GM23338 (cell line): ENCODE measurements at regions not wholly inside any gene's neighbourhood (a gene's known extent, or its start where the extent isn't known, plus 50 kb on each side); places are given as distances from the start of the nearest gene placed in this dataset.

Source experiments
- ATAC-seq: fragments of 200-7000 bp; cut with Tn5 transposase; 3 replicates; pipeline ENCODE4 v1.9.1; 2020
- DNase-seq: peaks from one replicate; pipeline ENCODE4 v3.0.0-alpha.2; 2015; ENCODE audit warnings: low spot score
- H2AFZ ChIP-seq: fragments of 200-600 bp; sonication (generic); 2 replicates; pipeline ENCODE4 v1.8.0; 2016; ENCODE audit warnings: antibody characterized with exemption, mild to moderate bottlenecking, moderate library complexity
- H3F3A ChIP-seq: fragments of 200-600 bp; sonication (generic); replicated peaks from 2 replicates; pipeline ENCODE4 v1.8.0; 2017; ENCODE audit warnings: antibody characterized with exemption, mixed run types, low read depth
- H3K27ac ChIP-seq: fragments of 200-600 bp; sonication (generic); 2 replicates; pipeline ENCODE4 v1.6.1; 2016; ENCODE audit warnings: low read depth
- H3K27me3 ChIP-seq: fragments of 200-600 bp; sonication (generic); 2 replicates; pipeline ENCODE4 v1.8.0; 2016; ENCODE audit warnings: mild to moderate bottlenecking, mixed run types, moderate library complexity; ENCODE audit not compliant: insufficient read depth
- H3K36me3 ChIP-seq: fragments of 200-600 bp; sonication (generic); 2 replicates; pipeline ENCODE4 v1.8.0; 2016; ENCODE audit warnings: mild to moderate bottlenecking; ENCODE audit not compliant: insufficient read depth
- H3K4me1 ChIP-seq: fragments of 200-600 bp; sonication (generic); 2 replicates; pipeline ENCODE4 v1.8.0; 2016; ENCODE audit warnings: mild to moderate bottlenecking, moderate library complexity; ENCODE audit not compliant: insufficient read depth
- H3K4me2 ChIP-seq: fragments of 200-600 bp; sonication (generic); 2 replicates; pipeline ENCODE4 v1.7.1; 2017; ENCODE audit warnings: mixed run types
- H3K4me3 ChIP-seq: fragments of 200-600 bp; sonication (generic); 2 replicates; pipeline ENCODE4 v1.6.1; 2016; ENCODE audit warnings: mixed run types
- H3K79me2 ChIP-seq: fragments of 200-600 bp; sonication (generic); replicated peaks from 2 replicates; pipeline ENCODE4 v1.8.0; 2017; ENCODE audit warnings: mild to moderate bottlenecking; ENCODE audit not compliant: insufficient read depth
- H3K9me2 ChIP-seq: fragments of 200-600 bp; sonication (generic); 2 replicates; pipeline ENCODE4 v1.8.0; 2017; ENCODE audit not compliant: insufficient read depth
- H4K20me1 ChIP-seq: fragments of 200-600 bp; sonication (generic); replicated peaks from 2 replicates; pipeline ENCODE4 v1.8.0; 2017; ENCODE audit warnings: mild to moderate bottlenecking; ENCODE audit not compliant: insufficient read depth
- H3K27ac Mint-ChIP-seq: 2 replicates; pipeline ENCODE4 v1.8.0; 2020; ENCODE audit warnings: inconsistent platforms, mild to moderate bottlenecking, moderate library complexity, mixed read lengths
- H3K27me3 Mint-ChIP-seq: 3 replicates; pipeline ENCODE4 v1.8.0; 2022; ENCODE audit warnings: low read depth, mild to moderate bottlenecking, moderate library complexity, mixed read lengths, inconsistent platforms; ENCODE audit not compliant: insufficient read depth, poor library complexity
- H3K36me3 Mint-ChIP-seq: 3 replicates; pipeline ENCODE4 v1.8.0; 2021; ENCODE audit warnings: low read depth, mild to moderate bottlenecking, inconsistent platforms, moderate library complexity, mixed read lengths
- H3K4me1 Mint-ChIP-seq: 3 replicates; pipeline ENCODE4 v1.8.0; 2020; ENCODE audit warnings: mild to moderate bottlenecking, inconsistent platforms, mixed read lengths
- H3K4me3 Mint-ChIP-seq: 3 replicates; pipeline ENCODE4 v1.8.0; 2021; ENCODE audit warnings: moderate library complexity, mild to moderate bottlenecking, inconsistent platforms, mixed read lengths
- H3K9me3 Mint-ChIP-seq: 3 replicates; pipeline ENCODE4 v1.8.0; 2020; ENCODE audit warnings: moderate library complexity, mild to moderate bottlenecking, inconsistent platforms, mixed read lengths
- EZH2 ChIP-seq: fragments of 200-600 bp; sonication (generic); IDR thresholded peaks from one replicate; pipeline ENCODE4 v1.8.0; 2017; ENCODE audit warnings: antibody characterized with exemption, mild to moderate bottlenecking, low read depth; ENCODE audit not compliant: unreplicated experiment
- EZH2phosphoT487 ChIP-seq: fragments of 200-600 bp; sonication (generic); IDR thresholded peaks from one replicate; pipeline ENCODE4 v1.8.1; 2018; ENCODE audit warnings: antibody characterized with exemption; ENCODE audit not compliant: unreplicated experiment
- JUNB ChIP-seq: IDR thresholded peaks from one replicate; pipeline ENCODE4 v1.6.1; 2016; ENCODE audit warnings: antibody characterized with exemption; ENCODE audit not compliant: unreplicated experiment
- NANOG ChIP-seq: IDR thresholded peaks from 2 replicates; pipeline ENCODE4 v1.6.1; 2016; ENCODE audit warnings: antibody characterized with exemption, borderline replicate concordance
- POLR2AphosphoS5 ChIP-seq: IDR thresholded peaks from 2 replicates; pipeline ENCODE4 v1.6.1; 2016; ENCODE audit warnings: antibody characterized with exemption, low read depth
- REST ChIP-seq: IDR thresholded peaks from one replicate; pipeline ENCODE4 v1.6.1; 2018; ENCODE audit warnings: antibody characterized with exemption; ENCODE audit not compliant: unreplicated experiment
- STAT1 ChIP-seq: IDR thresholded peaks from one replicate; pipeline ENCODE4 v1.6.1; 2016; ENCODE audit warnings: antibody characterized with exemption; ENCODE audit not compliant: unreplicated experiment
- ZNF114 ChIP-seq: fragments of 250-450 bp; sonication (Bioruptor Pico); IDR thresholded peaks from 2 replicates; pipeline ENCODE4 v1.5.0; 2020; ENCODE audit warnings: mild to moderate bottlenecking, moderate library complexity
- ZNF462 ChIP-seq: fragments of 250-450 bp; sonication (Bioruptor Pico); IDR thresholded peaks from 2 replicates; pipeline ENCODE4 v1.5.0; 2020; ENCODE audit warnings: mild to moderate bottlenecking, moderate library complexity

- TF ChIP-seq REST, result no peak
Observed at GRCh38 chr4:138869165-138869564, 146.4 kb upstream of the NOCT start (continued).

- ATAC-seq, result no peak
- Mint-ChIP-seq H3K27ac (no peak overlapping the region), H3K27me3 (no peaks in the 10 kb centered on the region), H3K4me1 (peaks cover 14% of the 10 kb centered on the region), H3K36me3 (no peaks in the 10 kb centered on the region), H3K4me3 (no peak overlapping the region), H3K9me3 (no peaks in the 10 kb centered on the region; the same call in 2 of the 3 replicates)
- Histone ChIP-seq H3K27ac (no peak overlapping the region), H4K20me1 (no peaks in the 10 kb centered on the region), H3K4me2 (no peak overlapping the region), H2AFZ (no peak overlapping the region; the same call in 1 of the 2 replicates), H3F3A (no peaks in the 10 kb centered on the region), H3K4me1 (peaks cover 3% of the 10 kb centered on the region; the same call in 1 of the 2 replicates), H3K9me2 (no peaks in the 10 kb centered on the region), H3K79me2 (no peaks in the 10 kb centered on the region), H3K27me3 (no peaks in the 10 kb centered on the region), H3K36me3 (no peaks in the 10 kb centered on the region), H3K4me3 (no peak overlapping the region)
- DNase-seq, result no peak
- TF ChIP-seq REST, result no peak
- no peak for TF ChIP-seq ZNF114 (CRISPR knock-in tag)
- no peak for TF ChIP-seq STAT1
- TF ChIP-seq ZNF462, result no peak
- TF ChIP-seq EZH2, result no peak
- no peak for TF ChIP-seq POLR2AphosphoS5
- no peak for TF ChIP-seq NANOG
- TF ChIP-seq EZH2phosphoT487, result no peak
- TF ChIP-seq JUNB, result no peak
Observed at GRCh38 chr4:138868562-138868961, 147.0 kb upstream of the NOCT start.
